Fibroblast of the conjunctiva (primary cell): ENCODE measurements at regions not wholly inside any gene's neighbourhood (a gene's known extent, or its start where the extent isn't known, plus 50 kb on each side); places are given as distances from the start of the nearest gene placed in this dataset.
A peak's percentile ranks its signal among the peaks of the same experiment; 100 is the strongest.

Experiments used
- DNase-seq: peaks from one replicate; pipeline ENCODE4 v3.0.0-alpha.2; 2010; ENCODE audit warnings: low read depth

DNA sequence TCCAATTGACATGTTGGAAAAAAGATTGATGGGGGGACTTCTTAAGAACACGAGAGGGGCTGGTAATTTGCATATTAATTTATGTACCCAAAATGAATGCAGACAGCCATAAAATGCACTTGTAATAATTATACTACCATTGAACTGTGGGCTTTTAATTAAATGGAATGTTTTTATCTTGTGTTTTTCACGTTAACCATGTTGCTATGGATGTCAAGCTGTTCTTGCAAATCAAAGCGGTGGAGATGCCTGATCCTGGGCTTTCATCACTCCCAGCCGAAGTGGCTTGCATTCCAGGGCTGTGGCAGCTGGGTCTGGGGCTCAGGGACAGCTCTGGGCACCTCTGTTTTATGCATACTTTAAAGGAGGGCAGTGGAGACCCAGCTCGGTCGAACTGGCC is 179.4 kb upstream of the TMTC4 start:
- no peak for DNase-seq

DNA sequence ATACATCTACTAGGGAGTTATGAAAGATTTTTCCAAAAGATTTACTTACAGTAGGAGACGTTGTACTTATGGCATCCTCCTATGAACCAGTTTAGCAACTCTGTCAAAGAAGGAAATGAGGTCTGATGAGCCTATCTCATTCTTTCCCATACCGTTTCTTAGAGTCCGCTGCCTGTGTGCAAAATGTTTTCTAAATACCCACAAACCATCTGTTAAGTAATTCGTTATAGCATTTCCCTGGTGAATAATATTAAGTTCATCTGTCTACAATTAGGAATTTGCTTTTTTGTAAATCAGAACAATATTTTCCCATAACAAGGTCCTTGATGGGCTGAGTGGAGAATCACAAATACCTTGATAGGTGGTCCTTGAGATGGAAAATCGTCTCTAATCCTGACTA is 178.8 kb upstream of the TMTC4 start:
- no peak for DNase-seq

DNA sequence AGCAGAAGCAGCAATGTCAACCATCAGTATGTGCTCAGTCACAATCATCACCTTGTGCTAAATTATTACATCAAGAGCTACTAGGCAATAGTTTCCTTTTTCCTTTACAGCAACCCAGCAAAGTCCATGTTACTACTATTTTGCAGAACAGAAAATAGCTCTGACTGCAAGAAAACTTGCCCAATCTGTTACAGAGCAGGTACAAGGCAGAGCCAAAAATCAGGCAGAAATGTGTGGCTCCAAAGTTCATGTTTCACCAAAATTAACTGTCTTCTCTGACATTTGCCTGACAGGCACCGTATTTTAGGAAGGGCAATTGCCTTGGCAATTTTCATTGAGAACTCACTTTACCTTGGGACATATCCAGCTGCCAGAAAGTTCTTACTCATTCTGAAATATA is 177.6 kb upstream of the TMTC4 start:
- DNase-seq, result no peak

DNA sequence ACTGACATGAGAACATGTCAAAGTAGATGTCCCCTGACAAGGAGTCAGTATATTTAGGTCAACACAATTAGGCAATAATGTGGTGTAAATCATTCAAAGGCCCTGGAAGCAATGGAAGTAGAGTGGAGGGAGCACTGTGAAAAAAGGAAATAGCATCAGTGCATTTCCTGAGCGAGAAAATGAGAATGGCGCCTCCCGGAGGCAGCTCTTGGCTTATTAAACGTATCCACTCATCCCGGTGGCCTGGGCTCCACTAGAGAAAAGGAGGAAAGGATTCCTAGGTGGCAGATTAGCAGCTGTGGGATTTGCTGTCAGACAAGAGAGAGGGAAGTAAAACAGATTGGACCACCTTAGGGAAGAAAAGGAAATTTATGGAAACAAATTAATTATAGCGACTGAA is 173.7 kb upstream of the TMTC4 start:
- DNase-seq, result no peak

DNA sequence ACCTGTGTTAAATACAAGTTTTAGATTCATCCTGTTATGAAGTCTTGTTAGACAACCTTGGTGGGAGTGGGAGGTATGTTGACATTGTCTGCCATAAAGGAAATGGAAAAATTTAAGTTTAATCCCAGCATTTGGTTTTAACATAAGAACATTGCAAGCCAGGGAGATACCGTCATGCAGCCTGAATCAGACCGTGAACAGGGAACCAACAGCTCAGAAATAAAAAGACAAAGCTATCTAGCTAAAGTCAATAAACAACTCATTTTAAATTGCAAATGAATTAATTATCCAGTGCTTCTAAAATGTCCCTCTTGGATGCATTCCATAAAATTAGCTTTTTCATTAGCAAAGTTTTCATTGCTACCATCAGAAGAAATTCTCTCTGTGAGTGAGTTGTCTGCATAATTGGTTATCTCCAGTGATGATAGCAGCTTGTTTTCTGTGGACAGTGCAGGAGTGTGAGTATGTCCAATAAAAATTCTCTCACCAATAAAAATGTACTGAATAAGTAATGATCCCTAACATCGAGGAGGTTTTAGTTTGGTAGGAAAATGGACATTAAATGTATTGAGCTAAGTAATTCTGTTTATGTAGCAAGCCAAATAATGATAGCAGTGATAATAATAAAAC is 170.6 kb upstream of the TMTC4 start:
- no peak for DNase-seq

DNA sequence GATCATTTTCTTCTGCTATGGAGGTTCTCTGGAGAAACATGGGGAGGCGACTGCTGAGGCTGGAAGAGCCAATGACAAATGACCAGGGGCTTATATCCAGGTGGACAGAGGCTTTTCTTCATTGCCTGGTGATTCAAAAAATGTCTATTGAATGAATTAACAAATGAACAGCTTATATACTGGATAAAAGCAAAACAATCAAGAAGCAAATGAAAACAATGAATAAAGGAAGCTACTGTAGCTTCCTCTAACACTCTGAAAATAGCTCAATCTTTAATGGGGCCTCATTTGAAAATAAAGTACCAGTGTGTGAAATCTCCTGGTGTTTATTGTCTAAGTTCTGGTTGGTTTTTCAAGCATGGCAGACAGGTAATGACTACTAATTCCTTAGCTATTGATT is 167.5 kb upstream of the TMTC4 start:
- no peak for DNase-seq

DNA sequence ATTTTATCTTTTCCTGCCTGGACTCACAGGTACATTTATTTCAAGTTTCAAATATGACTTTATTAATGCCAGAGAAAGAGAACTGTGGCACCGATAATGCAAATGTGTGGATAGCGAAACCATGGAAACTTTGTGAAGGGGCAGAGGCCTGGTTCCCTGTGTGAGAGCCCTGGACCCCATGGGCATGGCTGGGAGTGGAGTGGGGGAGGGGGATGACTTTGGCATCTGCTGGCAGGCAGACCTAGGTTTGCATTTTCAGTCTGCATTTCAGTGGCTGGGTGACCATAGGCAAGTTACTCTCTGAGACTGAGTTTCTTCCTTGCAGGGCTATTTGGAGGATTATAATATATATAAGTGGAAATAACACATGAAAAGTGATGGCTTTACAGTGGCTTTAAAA is 163.8 kb upstream of the TMTC4 start:
- DNase-seq, result no peak

DNA sequence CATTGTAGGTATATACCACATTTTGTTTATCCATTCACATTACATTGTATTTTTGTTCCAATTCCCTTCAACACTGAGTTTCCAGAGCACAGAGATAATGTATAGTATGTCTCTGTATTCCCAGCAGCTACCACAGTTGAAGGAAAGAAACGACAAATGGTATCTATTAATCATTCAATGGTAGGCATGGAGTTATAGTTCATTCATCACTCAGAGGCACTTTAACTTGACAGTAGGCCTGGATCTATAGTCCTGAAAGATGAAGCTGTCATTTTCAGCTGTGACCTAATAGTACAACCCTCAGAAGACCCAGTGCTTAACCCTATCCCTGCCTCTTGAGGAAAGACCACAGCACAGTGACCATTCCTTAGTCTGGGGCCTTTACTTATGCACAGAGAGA is 163.0 kb upstream of the TMTC4 start:
- no peak for DNase-seq

DNA sequence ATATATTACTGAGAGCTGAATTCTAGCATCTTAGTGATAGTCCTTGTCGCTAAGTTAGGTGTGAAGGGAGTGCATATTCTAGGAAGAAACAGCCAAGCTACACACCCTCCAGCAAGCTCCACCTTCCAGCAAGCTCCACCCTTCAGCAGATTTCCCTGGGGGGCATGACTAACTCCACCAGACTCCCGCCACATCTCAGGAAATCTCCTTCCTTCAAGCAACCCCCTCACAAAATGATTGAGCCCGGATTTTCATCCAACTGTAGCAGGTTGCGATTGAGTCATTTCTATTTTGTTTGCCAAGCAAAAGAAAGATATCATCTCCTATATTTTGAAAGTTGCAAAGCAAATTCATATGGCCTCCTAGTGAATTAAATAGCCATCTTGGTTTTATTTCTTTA is 162.1 kb upstream of the TMTC4 start:
- DNase-seq, result peak; percentile 69

DNA sequence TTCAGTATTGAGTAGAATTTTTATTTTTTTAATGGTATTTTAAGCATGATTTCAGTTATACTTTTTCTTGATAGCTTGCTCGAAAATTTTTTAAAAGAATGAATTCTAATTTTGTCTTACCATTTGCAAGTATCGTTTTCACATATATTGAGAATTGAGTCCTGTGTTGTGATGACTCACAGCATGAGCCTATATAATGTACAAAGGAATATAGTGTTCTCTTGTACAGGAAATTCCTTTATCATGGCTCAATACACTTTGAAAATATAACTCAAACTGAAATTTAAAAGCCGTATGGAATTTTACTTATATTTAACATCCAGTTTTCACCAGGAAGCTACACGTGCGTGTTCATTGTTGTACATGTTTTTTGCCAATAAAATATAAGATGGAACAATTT is 161.1 kb upstream of the TMTC4 start:
- DNase-seq, result no peak

DNA sequence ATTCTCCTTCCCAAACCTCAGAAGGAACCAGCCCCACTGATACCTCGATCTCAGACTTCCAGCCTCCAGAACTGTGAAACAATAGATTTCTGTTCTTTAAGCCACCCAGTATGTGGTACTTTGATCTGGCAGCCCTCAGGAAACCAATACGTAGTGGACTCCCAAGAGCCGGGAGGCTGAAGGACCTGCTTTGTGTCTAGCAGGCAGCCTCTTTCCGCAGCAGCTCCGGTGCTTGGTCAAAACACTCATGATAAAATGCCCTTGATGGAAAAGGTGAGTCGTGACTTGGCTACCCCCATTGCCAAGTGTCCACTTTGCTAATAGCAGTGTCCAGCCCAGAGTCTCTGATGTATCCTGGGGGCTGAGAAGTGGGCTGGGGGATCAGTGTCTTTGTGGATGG is 158.8 kb upstream of the TMTC4 start:
- DNase-seq, result no peak

DNA sequence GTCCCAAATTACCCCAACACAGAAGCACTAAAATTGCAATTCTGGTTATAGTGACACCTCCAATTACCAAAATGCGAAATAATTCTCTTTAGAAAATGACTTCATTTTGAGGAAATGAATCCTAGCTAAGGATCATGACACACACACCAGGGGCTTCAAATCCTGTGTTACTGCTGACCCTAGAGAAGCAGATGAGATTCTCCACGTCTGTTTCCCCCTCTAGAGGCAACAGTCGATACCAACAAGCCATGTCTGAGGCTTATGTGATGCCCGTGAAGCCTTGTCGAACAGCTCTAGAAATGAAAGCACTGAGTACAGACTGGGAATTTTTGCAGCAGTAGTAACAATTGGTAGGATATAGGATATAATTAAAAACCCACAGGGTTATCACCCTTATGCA is 153.6 kb upstream of the TMTC4 start:
- DNase-seq, result no peak

DNA sequence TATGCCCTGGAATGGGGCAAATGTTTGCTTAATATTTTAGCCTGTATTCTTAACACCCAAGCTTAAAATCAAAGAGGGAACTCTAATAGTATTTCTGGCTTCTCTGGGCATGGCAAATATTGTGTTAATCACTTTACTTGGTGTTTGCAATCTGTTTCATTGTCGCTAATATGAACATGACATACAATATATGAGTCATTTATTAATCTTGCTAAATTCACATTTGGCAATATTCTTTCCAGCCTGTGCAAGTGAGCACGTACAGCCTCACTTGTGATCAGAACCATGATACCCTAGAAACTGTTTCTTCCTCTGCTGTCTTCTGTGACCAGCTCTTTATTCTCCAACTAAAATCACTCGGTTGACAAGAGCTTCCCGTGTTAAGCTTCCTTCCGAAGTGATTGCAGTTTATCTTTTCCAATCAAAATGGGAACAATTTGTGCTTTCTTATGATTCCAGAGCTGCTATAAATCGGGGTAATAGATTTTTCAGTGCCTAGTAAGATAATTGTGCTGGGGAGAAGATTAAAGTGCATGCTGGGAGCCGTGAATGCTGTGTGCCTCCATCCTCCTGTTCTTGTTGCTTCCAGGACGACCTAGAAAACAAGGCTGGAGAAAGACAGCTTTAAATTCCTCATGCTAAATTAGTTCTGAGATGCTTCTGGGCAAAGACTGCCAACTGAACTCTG is 153.0 kb upstream of the TMTC4 start:
- DNase-seq, result no peak

DNA sequence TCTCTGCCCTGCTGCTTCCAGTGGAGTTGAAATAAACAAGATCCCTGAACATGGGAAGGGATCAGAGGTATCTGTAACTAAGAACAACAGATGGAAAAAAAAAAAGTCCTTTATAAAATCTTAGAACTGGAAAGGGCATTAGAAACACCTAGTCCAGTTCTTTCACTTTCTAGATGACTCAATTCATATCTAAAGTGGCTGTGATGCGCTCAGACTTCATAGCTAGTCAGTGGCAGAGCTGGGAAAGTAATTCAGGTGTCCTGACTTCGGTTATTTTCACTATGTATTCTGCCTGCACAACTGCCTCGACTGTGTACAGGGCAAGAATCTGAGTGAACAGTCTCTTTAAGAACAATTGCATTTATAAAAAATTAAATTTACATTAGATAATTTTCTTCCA is 151.8 kb upstream of the TMTC4 start:
- no peak for DNase-seq

DNA sequence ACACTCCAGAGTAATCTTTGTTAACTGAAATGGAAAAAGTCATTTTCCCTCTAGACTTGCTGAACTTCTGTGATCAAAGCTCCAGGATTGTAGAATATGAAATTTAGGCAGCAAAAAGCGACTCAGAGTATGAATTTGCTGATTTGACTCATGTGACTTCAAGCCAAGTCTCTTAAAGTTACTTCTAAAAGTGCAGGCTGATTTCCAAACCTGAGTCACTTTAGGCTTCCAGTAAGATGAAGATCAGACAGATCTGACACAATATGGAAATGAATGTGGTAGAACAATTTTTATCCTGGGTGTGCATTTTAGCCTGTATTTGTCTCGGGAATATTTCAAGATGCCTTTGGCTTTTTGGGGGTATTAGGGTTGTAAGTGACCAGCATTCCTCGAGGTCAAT is 151.0 kb upstream of the TMTC4 start:
- no peak for DNase-seq

DNA sequence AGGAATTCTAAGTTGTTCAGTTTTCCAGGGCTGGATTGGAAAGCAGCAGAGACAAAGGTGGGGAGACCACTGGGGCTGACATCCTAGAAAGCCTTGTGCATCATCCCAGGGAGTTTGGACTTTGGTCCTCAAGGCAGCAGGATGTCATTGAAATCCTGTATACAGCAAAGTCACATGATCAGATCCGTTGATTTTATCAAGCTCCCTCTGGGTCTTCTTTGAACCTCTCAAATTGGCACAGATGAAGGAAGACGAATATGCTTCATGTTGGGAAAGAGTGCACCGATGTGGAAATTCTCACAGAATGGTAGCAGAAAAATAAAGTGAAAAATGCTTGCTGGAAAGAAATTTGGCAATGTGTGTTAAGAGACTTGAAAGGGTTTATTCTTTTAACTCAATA is 149.8 kb upstream of the TMTC4 start:
- DNase-seq, result no peak

DNA sequence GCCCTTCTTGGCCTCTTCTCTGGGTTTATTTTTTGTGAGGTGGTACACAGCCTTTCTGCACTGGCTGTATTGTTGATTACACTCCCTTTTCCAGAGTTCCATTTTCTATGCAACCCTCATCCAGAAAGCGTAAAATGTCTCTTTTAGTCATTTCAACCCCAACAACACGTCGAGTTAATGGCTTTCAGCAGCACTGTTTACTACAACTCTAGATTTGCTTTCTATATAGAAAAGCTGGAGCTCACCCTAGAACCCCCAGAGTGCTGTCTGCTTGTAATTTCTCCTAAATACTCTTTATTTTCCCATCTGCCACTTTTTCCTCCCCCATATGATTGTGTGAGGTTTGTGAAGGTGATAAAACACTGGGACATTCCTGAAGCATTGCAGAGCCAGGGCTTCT is 148.9 kb upstream of the TMTC4 start:
- no peak for DNase-seq

DNA sequence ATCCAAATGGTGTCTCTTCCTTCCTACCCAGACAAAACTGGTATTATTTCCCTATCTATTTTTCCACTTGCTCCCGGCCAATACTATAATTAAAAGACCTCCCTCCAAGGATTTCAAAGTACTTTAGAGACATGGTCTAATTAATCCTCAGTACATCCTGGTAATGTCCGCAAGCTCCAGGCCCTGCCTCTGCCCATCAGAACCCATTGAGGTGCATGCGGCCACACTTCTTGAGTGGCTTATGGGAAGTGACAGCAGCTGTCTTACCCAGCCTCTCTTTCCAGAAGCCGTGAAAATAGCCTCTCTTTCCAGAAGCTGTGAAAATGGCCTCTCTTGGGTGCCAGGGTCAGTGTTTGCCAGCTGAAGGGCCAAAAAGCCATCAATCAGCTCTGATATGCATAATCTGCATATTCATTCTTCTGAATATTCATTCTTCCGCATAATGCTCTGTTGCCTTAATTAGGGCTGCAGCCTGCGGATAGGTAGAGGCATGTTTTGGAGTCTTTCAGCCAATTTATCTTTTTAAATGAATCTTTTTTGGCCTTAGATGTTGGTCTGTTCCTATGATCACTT is 148.4 kb upstream of the TMTC4 start:
- DNase-seq, result no peak

DNA sequence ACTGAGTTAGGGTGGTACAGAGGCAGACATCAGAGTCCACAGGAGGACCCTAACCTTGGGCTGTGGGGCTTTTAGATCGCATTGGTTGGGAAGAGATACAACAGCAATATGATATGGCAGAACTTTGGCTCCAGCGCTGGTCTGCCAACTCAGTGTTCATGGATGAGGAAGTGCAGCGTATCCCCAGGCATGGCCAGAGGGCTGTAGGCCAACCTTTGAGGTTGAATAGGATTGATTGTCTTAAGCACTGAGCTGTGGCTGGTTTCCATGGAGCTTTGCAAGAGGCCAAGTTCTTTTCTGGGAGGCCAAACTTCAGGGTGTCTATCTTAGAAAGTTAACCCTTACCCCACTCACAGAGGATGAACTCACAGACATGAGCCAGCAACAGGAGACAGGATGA is 144.1 kb upstream of the TMTC4 start:
- DNase-seq, result no peak

DNA sequence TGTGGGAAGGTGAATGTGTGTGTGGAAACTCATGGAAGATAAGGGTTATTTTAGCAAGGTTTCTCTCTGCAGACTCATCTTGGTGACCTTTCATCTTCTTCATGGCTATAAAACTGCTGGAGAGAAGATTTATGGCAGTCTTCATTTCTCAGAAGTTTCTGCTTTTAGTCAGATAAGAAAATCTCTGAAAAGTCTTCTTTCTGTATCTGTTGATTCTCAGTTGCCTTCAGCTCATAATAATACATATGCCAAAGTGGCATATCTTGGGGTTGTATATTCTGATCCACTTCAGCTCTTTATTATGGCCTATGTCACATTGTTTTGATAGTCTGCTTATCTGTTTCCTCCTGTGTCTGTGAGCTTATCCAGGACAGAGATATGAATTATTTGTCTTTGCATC is 143.3 kb upstream of the TMTC4 start:
- no peak for DNase-seq

DNA sequence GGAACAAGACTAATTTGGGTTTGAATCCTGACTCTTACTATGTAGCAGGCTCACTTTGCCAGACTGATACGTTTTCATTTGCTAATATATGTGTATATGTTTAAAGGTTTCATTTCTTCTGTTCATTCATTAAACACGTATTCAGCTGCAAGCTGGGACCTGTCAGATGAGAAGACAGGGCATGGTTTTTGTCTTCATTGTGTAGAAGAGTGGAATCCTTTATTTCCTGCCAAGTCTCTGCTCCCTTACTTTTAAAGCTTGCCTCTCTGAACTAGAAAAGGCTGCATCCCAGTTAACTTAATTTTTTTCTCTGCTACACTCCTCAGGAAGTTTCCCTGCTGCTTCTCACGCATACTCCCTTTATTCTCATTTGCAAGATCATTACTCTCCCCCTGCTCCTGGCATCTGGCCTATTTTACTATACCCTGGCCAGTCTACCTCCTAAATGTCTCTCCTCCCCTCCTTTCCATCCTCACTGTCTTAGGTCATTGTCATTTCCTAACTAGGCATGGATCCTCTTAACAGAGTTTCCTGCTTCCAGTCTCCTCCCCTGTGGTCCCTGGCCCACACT is 141.0 kb upstream of the TMTC4 start:
- DNase-seq, result no peak

DNA sequence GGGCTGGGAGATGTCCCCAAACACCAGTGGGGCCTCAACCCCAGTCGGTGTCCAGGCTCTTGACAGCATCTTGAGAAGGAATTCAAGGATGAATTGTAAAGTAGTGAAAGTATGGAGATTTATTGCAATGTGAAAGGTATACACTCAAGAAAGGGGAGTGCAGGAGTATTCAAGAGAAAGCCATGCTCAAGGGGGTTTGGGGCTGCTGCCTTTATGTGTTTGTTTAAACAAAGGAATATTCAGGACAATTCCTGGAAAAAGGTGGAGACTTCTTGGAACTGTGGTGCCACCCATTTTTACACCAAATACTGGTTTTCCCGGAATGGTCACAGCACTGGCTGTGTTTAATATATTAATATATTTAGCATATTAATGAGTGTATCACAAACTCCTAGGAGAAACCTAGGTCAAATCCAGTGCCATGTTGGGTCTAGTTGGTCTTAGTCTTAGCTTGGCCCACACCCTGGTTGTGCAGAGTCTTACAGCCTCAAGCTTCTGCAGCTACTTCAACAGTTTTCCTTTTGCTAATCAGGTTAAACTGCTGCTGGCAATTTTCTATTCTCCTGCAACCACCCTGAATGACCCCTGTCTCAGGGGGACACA is 138.5 kb upstream of the TMTC4 start:
- no peak for DNase-seq

DNA sequence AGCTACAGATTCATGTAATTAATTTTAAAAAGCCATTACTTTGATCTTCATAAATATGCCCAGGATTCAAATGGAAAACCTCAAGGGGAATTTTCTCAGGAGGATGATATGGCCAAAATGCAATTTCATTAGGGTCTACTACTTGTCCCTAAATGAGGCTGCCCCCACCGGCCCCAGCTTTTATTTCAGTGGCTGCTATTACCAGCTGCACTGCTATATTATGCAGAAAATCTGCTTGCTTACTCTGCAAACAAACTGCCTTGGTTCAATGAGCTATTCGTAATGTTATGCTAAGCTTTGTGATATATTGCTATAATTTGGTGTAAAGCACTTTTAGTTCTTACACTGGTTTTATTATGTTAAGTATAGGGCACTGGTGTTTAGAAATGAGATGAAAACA is 137.3 kb upstream of the TMTC4 start:
- DNase-seq, result no peak
